C4-2B (cell line): ENCODE measurements at regions not wholly inside any gene's neighbourhood (a gene's known extent, or its start where the extent isn't known, plus 50 kb on each side); places are given as distances from the start of the nearest gene placed in this dataset.

Experiments
- ZFX ChIP-seq: fragments of 450-650 bp; IDR thresholded peaks from 2 replicates; pipeline ENCODE4 v1.6.1; 2017
- TF ChIP-seq, protein P1 (sequence below): fragments of 450-650 bp; conservative IDR thresholded peaks from 2 replicates; pipeline ENCODE4 v1.5.1; 2017; ENCODE audit warnings: mild to moderate bottlenecking

- TF ChIP-seq, protein P1, sequence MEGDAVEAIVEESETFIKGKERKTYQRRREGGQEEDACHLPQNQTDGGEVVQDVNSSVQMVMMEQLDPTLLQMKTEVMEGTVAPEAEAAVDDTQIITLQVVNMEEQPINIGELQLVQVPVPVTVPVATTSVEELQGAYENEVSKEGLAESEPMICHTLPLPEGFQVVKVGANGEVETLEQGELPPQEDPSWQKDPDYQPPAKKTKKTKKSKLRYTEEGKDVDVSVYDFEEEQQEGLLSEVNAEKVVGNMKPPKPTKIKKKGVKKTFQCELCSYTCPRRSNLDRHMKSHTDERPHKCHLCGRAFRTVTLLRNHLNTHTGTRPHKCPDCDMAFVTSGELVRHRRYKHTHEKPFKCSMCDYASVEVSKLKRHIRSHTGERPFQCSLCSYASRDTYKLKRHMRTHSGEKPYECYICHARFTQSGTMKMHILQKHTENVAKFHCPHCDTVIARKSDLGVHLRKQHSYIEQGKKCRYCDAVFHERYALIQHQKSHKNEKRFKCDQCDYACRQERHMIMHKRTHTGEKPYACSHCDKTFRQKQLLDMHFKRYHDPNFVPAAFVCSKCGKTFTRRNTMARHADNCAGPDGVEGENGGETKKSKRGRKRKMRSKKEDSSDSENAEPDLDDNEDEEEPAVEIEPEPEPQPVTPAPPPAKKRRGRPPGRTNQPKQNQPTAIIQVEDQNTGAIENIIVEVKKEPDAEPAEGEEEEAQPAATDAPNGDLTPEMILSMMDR: no peak
- no peak for TF ChIP-seq ZFX
Observed at GRCh38 chr1:29529677-29530278, 293.5 kb downstream of the PTPRU start.
